GM23338 (cell line): ENCODE measurements at regions not wholly inside any gene's neighbourhood (a gene's known extent, or its start where the extent isn't known, plus 50 kb on each side); places are given as distances from the start of the nearest gene placed in this dataset.

Source experiments
- ATAC-seq: fragments of 200-7000 bp; cut with Tn5 transposase; 3 replicates; pipeline ENCODE4 v1.9.1; 2020
- DNase-seq: peaks from one replicate; pipeline ENCODE4 v3.0.0-alpha.2; 2015; ENCODE audit warnings: low spot score
- H2AFZ ChIP-seq: fragments of 200-600 bp; sonication (generic); 2 replicates; pipeline ENCODE4 v1.8.0; 2016; ENCODE audit warnings: antibody characterized with exemption, mild to moderate bottlenecking, moderate library complexity
- H3F3A ChIP-seq: fragments of 200-600 bp; sonication (generic); replicated peaks from 2 replicates; pipeline ENCODE4 v1.8.0; 2017; ENCODE audit warnings: antibody characterized with exemption, mixed run types, low read depth
- H3K27ac ChIP-seq: fragments of 200-600 bp; sonication (generic); 2 replicates; pipeline ENCODE4 v1.6.1; 2016; ENCODE audit warnings: low read depth
- H3K27me3 ChIP-seq: fragments of 200-600 bp; sonication (generic); 2 replicates; pipeline ENCODE4 v1.8.0; 2016; ENCODE audit warnings: mild to moderate bottlenecking, mixed run types, moderate library complexity; ENCODE audit not compliant: insufficient read depth
- H3K36me3 ChIP-seq: fragments of 200-600 bp; sonication (generic); 2 replicates; pipeline ENCODE4 v1.8.0; 2016; ENCODE audit warnings: mild to moderate bottlenecking; ENCODE audit not compliant: insufficient read depth
- H3K4me1 ChIP-seq: fragments of 200-600 bp; sonication (generic); 2 replicates; pipeline ENCODE4 v1.8.0; 2016; ENCODE audit warnings: mild to moderate bottlenecking, moderate library complexity; ENCODE audit not compliant: insufficient read depth
- H3K4me2 ChIP-seq: fragments of 200-600 bp; sonication (generic); 2 replicates; pipeline ENCODE4 v1.7.1; 2017; ENCODE audit warnings: mixed run types
- H3K4me3 ChIP-seq: fragments of 200-600 bp; sonication (generic); 2 replicates; pipeline ENCODE4 v1.6.1; 2016; ENCODE audit warnings: mixed run types
- H3K79me2 ChIP-seq: fragments of 200-600 bp; sonication (generic); replicated peaks from 2 replicates; pipeline ENCODE4 v1.8.0; 2017; ENCODE audit warnings: mild to moderate bottlenecking; ENCODE audit not compliant: insufficient read depth
- H3K9me2 ChIP-seq: fragments of 200-600 bp; sonication (generic); 2 replicates; pipeline ENCODE4 v1.8.0; 2017; ENCODE audit not compliant: insufficient read depth
- H4K20me1 ChIP-seq: fragments of 200-600 bp; sonication (generic); replicated peaks from 2 replicates; pipeline ENCODE4 v1.8.0; 2017; ENCODE audit warnings: mild to moderate bottlenecking; ENCODE audit not compliant: insufficient read depth
- H3K27ac Mint-ChIP-seq: 2 replicates; pipeline ENCODE4 v1.8.0; 2020; ENCODE audit warnings: inconsistent platforms, mild to moderate bottlenecking, moderate library complexity, mixed read lengths
- H3K27me3 Mint-ChIP-seq: 3 replicates; pipeline ENCODE4 v1.8.0; 2022; ENCODE audit warnings: low read depth, mild to moderate bottlenecking, moderate library complexity, mixed read lengths, inconsistent platforms; ENCODE audit not compliant: insufficient read depth, poor library complexity
- H3K36me3 Mint-ChIP-seq: 3 replicates; pipeline ENCODE4 v1.8.0; 2021; ENCODE audit warnings: low read depth, mild to moderate bottlenecking, inconsistent platforms, moderate library complexity, mixed read lengths
- H3K4me1 Mint-ChIP-seq: 3 replicates; pipeline ENCODE4 v1.8.0; 2020; ENCODE audit warnings: mild to moderate bottlenecking, inconsistent platforms, mixed read lengths
- H3K4me3 Mint-ChIP-seq: 3 replicates; pipeline ENCODE4 v1.8.0; 2021; ENCODE audit warnings: moderate library complexity, mild to moderate bottlenecking, inconsistent platforms, mixed read lengths
- H3K9me3 Mint-ChIP-seq: 3 replicates; pipeline ENCODE4 v1.8.0; 2020; ENCODE audit warnings: moderate library complexity, mild to moderate bottlenecking, inconsistent platforms, mixed read lengths
- EZH2 ChIP-seq: fragments of 200-600 bp; sonication (generic); IDR thresholded peaks from one replicate; pipeline ENCODE4 v1.8.0; 2017; ENCODE audit warnings: antibody characterized with exemption, mild to moderate bottlenecking, low read depth; ENCODE audit not compliant: unreplicated experiment
- EZH2phosphoT487 ChIP-seq: fragments of 200-600 bp; sonication (generic); IDR thresholded peaks from one replicate; pipeline ENCODE4 v1.8.1; 2018; ENCODE audit warnings: antibody characterized with exemption; ENCODE audit not compliant: unreplicated experiment
- JUNB ChIP-seq: IDR thresholded peaks from one replicate; pipeline ENCODE4 v1.6.1; 2016; ENCODE audit warnings: antibody characterized with exemption; ENCODE audit not compliant: unreplicated experiment
- NANOG ChIP-seq: IDR thresholded peaks from 2 replicates; pipeline ENCODE4 v1.6.1; 2016; ENCODE audit warnings: antibody characterized with exemption, borderline replicate concordance
- STAT1 ChIP-seq: IDR thresholded peaks from one replicate; pipeline ENCODE4 v1.6.1; 2016; ENCODE audit warnings: antibody characterized with exemption; ENCODE audit not compliant: unreplicated experiment
- ZNF114 ChIP-seq: fragments of 250-450 bp; sonication (Bioruptor Pico); IDR thresholded peaks from 2 replicates; pipeline ENCODE4 v1.5.0; 2020; ENCODE audit warnings: mild to moderate bottlenecking, moderate library complexity
- TF ChIP-seq, protein P1 (sequence below): IDR thresholded peaks from one replicate; pipeline ENCODE4 v1.6.1; 2018; ENCODE audit warnings: antibody characterized with exemption; ENCODE audit not compliant: unreplicated experiment
- TF ChIP-seq, protein P2 (sequence below): fragments of 250-450 bp; sonication (Bioruptor Pico); IDR thresholded peaks from 2 replicates; pipeline ENCODE4 v1.5.0; 2020; ENCODE audit warnings: mild to moderate bottlenecking, moderate library complexity
- TF ChIP-seq, protein P3 (sequence below): IDR thresholded peaks from 2 replicates; pipeline ENCODE4 v1.6.1; 2016; ENCODE audit warnings: antibody characterized with exemption

DNA sequence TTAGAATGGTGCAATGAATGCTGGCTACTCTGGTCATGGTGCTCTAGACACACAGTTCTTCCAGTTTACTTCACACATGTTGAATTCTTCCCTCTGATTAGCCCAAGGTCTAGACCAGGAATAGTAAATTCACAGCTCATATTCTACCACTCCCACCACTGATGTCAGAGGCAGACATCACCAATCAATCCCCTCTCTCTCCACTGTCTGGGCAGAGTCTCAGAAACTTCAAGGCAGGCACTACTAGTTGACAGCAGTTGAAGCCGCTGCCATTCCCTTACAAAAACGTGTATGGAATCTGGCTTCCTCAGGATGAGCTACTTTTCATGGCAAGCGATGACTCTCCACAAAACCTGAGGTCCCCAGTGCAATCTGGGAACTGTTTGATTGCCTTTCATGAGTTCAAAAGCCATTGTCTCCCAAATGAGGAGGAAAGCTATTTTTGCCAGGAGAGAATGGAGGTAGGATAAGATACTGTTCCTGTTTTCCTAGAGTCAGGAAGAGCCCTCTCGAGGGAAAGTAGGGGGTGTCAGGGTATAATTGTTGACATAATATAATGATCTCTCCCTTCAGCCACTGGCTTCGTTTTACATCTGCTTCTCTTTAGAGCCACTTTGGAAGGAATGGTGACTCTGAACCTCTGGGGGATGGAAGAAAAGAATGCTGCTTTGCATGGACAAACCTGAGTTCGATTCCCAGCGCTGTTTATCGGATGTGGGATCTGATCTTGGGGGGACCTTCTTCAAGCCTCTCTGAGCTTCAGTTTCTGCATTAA is 90.0 kb downstream of the FOXL1 start (continued):
- TF ChIP-seq, protein P1, sequence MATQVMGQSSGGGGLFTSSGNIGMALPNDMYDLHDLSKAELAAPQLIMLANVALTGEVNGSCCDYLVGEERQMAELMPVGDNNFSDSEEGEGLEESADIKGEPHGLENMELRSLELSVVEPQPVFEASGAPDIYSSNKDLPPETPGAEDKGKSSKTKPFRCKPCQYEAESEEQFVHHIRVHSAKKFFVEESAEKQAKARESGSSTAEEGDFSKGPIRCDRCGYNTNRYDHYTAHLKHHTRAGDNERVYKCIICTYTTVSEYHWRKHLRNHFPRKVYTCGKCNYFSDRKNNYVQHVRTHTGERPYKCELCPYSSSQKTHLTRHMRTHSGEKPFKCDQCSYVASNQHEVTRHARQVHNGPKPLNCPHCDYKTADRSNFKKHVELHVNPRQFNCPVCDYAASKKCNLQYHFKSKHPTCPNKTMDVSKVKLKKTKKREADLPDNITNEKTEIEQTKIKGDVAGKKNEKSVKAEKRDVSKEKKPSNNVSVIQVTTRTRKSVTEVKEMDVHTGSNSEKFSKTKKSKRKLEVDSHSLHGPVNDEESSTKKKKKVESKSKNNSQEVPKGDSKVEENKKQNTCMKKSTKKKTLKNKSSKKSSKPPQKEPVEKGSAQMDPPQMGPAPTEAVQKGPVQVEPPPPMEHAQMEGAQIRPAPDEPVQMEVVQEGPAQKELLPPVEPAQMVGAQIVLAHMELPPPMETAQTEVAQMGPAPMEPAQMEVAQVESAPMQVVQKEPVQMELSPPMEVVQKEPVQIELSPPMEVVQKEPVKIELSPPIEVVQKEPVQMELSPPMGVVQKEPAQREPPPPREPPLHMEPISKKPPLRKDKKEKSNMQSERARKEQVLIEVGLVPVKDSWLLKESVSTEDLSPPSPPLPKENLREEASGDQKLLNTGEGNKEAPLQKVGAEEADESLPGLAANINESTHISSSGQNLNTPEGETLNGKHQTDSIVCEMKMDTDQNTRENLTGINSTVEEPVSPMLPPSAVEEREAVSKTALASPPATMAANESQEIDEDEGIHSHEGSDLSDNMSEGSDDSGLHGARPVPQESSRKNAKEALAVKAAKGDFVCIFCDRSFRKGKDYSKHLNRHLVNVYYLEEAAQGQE, result no peak

DNA sequence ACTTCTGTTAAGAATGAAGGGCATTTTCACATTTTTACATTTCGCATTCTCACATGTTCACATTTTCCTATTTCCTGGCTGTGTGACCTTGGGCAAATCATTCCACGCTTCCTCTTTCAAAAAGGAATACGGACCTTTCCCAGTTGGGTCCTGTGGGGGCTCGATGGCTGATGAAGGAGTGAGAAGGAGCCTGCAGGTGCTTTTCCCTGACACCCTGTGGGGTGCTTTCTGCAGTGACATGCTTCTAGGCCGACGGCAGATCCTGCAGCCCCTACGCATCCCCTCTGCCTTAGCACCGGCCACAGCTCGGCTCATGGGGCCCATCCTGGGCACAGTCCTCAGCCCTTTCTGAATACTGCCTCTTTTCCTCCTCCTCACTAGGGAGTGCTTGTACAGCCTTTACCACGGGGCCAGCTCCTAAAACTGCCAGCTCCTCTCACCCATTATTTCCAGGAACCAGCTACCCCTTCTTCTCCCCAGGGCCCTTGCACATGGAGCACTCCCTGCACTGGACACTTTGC is 91.0 kb downstream of the FOXL1 start:
- Mint-ChIP-seq H3K27me3 (peaks cover 3% of the 10 kb centered on the region), H3K27ac (no peak overlapping the region), H3K4me3 (no peak overlapping the region), H3K9me3 (peaks cover 6% of the 10 kb centered on the region; the same call in 2 of the 3 replicates), H3K36me3 (no peaks in the 10 kb centered on the region), H3K4me1 (peaks cover 31% of the 10 kb centered on the region)
- Histone ChIP-seq H3K36me3 (no peaks in the 10 kb centered on the region), H3F3A (no peaks in the 10 kb centered on the region), H3K79me2 (no peaks in the 10 kb centered on the region), H3K9me2 (0 out of 2 replicates have a peak, but pooled peaks cover 8% of the 10 kb centered on the region), H3K4me3 (no peak overlapping the region), H4K20me1 (no peaks in the 10 kb centered on the region), H2AFZ (peak overlapping the region; percentile 84), H3K4me1 (peaks cover 13% of the 10 kb centered on the region), H3K27ac (no peak overlapping the region), H3K27me3 (no peaks in the 10 kb centered on the region), H3K4me2 (no peak overlapping the region)
- peak; percentile 54 for ATAC-seq
- DNase-seq, result no peak
- TF ChIP-seq, protein P1, result no peak
- TF ChIP-seq EZH2 (no peak), JUNB (no peak), ZNF114 (CRISPR knock-in tag) (no peak), EZH2phosphoT487 (no peak), NANOG (no peak), STAT1 (no peak)
- TF ChIP-seq, protein P2, sequence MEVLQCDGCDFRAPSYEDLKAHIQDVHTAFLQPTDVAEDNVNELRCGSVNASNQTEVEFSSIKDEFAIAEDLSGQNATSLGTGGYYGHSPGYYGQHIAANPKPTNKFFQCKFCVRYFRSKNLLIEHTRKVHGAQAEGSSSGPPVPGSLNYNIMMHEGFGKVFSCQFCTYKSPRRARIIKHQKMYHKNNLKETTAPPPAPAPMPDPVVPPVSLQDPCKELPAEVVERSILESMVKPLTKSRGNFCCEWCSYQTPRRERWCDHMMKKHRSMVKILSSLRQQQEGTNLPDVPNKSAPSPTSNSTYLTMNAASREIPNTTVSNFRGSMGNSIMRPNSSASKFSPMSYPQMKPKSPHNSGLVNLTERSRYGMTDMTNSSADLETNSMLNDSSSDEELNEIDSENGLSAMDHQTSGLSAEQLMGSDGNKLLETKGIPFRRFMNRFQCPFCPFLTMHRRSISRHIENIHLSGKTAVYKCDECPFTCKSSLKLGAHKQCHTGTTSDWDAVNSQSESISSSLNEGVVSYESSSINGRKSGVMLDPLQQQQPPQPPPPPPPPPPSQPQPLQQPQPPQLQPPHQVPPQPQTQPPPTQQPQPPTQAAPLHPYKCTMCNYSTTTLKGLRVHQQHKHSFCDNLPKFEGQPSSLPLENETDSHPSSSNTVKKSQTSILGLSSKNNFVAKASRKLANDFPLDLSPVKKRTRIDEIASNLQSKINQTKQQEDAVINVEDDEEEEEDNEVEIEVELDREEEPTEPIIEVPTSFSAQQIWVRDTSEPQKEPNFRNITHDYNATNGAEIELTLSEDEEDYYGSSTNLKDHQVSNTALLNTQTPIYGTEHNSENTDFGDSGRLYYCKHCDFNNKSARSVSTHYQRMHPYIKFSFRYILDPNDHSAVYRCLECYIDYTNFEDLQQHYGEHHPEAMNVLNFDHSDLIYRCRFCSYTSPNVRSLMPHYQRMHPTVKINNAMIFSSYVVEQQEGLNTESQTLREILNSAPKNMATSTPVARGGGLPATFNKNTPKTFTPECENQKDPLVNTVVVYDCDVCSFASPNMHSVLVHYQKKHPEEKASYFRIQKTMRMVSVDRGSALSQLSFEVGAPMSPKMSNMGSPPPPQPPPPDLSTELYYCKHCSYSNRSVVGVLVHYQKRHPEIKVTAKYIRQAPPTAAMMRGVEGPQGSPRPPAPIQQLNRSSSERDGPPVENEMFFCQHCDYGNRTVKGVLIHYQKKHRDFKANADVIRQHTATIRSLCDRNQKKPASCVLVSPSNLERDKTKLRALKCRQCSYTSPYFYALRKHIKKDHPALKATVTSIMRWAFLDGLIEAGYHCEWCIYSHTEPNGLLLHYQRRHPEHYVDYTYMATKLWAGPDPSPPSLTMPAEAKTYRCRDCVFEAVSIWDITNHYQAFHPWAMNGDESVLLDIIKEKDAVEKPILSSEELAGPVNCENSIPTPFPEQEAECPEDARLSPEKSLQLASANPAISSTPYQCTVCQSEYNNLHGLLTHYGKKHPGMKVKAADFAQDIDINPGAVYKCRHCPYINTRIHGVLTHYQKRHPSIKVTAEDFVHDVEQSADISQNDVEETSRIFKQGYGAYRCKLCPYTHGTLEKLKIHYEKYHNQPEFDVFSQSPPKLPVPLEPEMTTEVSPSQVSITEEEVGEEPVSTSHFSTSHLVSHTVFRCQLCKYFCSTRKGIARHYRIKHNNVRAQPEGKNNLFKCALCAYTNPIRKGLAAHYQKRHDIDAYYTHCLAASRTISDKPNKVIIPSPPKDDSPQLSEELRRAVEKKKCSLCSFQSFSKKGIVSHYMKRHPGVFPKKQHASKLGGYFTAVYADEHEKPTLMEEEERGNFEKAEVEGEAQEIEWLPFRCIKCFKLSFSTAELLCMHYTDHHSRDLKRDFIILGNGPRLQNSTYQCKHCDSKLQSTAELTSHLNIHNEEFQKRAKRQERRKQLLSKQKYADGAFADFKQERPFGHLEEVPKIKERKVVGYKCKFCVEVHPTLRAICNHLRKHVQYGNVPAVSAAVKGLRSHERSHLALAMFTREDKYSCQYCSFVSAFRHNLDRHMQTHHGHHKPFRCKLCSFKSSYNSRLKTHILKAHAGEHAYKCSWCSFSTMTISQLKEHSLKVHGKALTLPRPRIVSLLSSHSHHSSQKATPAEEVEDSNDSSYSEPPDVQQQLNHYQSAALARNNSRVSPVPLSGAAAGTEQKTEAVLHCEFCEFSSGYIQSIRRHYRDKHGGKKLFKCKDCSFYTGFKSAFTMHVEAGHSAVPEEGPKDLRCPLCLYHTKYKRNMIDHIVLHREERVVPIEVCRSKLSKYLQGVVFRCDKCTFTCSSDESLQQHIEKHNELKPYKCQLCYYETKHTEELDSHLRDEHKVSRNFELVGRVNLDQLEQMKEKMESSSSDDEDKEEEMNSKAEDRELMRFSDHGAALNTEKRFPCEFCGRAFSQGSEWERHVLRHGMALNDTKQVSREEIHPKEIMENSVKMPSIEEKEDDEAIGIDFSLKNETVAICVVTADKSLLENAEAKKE (CRISPR knock-in tag), result no peak
- TF ChIP-seq, protein P3, sequence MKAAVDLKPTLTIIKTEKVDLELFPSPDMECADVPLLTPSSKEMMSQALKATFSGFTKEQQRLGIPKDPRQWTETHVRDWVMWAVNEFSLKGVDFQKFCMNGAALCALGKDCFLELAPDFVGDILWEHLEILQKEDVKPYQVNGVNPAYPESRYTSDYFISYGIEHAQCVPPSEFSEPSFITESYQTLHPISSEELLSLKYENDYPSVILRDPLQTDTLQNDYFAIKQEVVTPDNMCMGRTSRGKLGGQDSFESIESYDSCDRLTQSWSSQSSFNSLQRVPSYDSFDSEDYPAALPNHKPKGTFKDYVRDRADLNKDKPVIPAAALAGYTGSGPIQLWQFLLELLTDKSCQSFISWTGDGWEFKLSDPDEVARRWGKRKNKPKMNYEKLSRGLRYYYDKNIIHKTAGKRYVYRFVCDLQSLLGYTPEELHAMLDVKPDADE, result no peak
